HCT116 (cell line): ENCODE measurements at regions not wholly inside any gene's neighbourhood (a gene's known extent, or its start where the extent isn't known, plus 50 kb on each side); places are given as distances from the start of the nearest gene placed in this dataset.
A peak's percentile ranks its signal among the peaks of the same experiment; 100 is the strongest.
"Not testable (repeated sequence)": the region's sequence is repeated elsewhere in the genome, so short reads cannot be mapped to it uniquely, and the experiment has no call there.

Experiments used
- ATAC-seq: fragments of 200-7000 bp; cut with Tn5 transposase; 2 replicates; pipeline ENCODE4 v1.9.1; 2020; ENCODE audit warnings: mild to moderate bottlenecking, moderate library complexity
- BruUV-seq: library from RNA; stranded (reverse); fragments of 400-500 nt; replicated peaks from 2 replicates; lab custom pipeline; 2021; lab: Mats Ljungman, UMichigan
- CTCF ChIA-PET: fragments of 300-600 bp; sonication (Branson Sonifier 250); formaldehyde crosslinking; loops from one replicate; lab custom pipeline; 2021; ENCODE audit warnings: antibody characterized with exemption; lab: Charles Lee
- POLR2A ChIA-PET: fragments of 300-600, 350-600 bp; sonication (Branson Sonifier 250); formaldehyde crosslinking; loops from one replicate; lab custom pipeline; 2021; ENCODE audit warnings: antibody characterized with exemption; lab: Charles Lee
- RAD21 ChIA-PET, 2 experiments: fragments of 300-600 bp; sonication (Branson Sonifier 250); formaldehyde crosslinking; loops; one replicate each; lab custom pipeline; 2023; ENCODE audit warnings: low total read pairs in 2 of 2; ENCODE audit not compliant: uncharacterized antibody in 2 of 2, unreplicated experiment in 2 of 2, low non-redundant PET in 1 of 2; lab: Charles Lee
- DNase-seq: peaks from one replicate; pipeline ENCODE4 v3.0.0-alpha.2; 2010; ENCODE audit warnings: low read depth, low spot score
- H2AFZ ChIP-seq: fragments of 200-600 bp; shearing (Covaris generic), sonication (generic); 2 replicates; pipeline ENCODE4 v1.6.1; 2017; ENCODE audit warnings: low read depth, mixed run types, mixed read lengths, antibody characterized with exemption, low read length; ENCODE audit not compliant: poor library complexity, severe bottlenecking
- H3K27ac ChIP-seq: 2 replicates; pipeline ENCODE4 v1.5.1; 2012; ENCODE audit warnings: low read depth, low read length
- H3K27me3 ChIP-seq: fragments of 200-600 bp; sonication (generic); 2 replicates; pipeline ENCODE4 v1.6.1; 2016; ENCODE audit warnings: mixed run types, low read length, mixed read lengths; ENCODE audit not compliant: insufficient read depth
- H3K36me3 ChIP-seq, 2 experiments: fragments of 200-500 bp in 1 of 2; fragments of 200-600 bp in 1 of 2; sonication (Bioruptor generic) in 1 of 2; sonication (generic) in 1 of 2; 2 replicates each; pipeline versions ENCODE4 v1.5.1 to v1.6.1; 2014 to 2016; ENCODE audit warnings: low read length in 2 of 2, inconsistent platforms in 1 of 2, mixed read lengths in 1 of 2, mixed run types in 1 of 2; ENCODE audit not compliant: insufficient read depth in 2 of 2, control insufficient read depth in 1 of 2
- H3K4me1 ChIP-seq, 2 experiments: fragments of 200-600 bp in 1 of 2; sonication (generic) in 1 of 2; 2 replicates each; pipeline versions ENCODE4 v1.5.1 to v1.6.1; 2012 to 2017; ENCODE audit warnings: low read length in 2 of 2, inconsistent platforms in 1 of 2, mild to moderate bottlenecking in 1 of 2, mixed read lengths in 1 of 2, mixed run types in 1 of 2, moderate library complexity in 1 of 2; ENCODE audit not compliant: insufficient read depth in 2 of 2, control insufficient read depth in 1 of 2
- H3K4me2 ChIP-seq: fragments of 200-600 bp; sonication (generic); 2 replicates; pipeline ENCODE4 v1.6.1; 2017; ENCODE audit warnings: mixed run types, low read length, mixed read lengths
- H3K4me3 ChIP-seq, 2 experiments: fragments of 200-600 bp in 1 of 2; sonication (generic) in 1 of 2; replicated peaks in 1 of 2; 2 replicates each; pipeline ENCODE4 v1.5.1; 2011 to 2016; ENCODE audit warnings: low read length in 2 of 2, control low read depth in 1 of 2, low read depth in 1 of 2, mild to moderate bottlenecking in 1 of 2, mixed read lengths in 1 of 2, mixed run types in 1 of 2
- H3K79me2 ChIP-seq: fragments of 200-600 bp; sonication (generic); 2 replicates; pipeline ENCODE4 v1.6.1; 2017; ENCODE audit warnings: mild to moderate bottlenecking, mixed run types, low read length, moderate library complexity, mixed read lengths; ENCODE audit not compliant: insufficient read depth
- H3K9ac ChIP-seq: fragments of 200-600 bp; sonication (generic); 2 replicates; pipeline ENCODE4 v1.6.1; 2016; ENCODE audit warnings: low read length, mixed read lengths
- H3K9me2 ChIP-seq: fragments of 200-600 bp; sonication (generic), shearing (Covaris generic); 2 replicates; pipeline ENCODE4 v1.6.1; 2017; ENCODE audit warnings: mixed run types, mild to moderate bottlenecking, moderate library complexity; ENCODE audit not compliant: insufficient read depth
- H3K9me3 ChIP-seq, 2 experiments: fragments of 200-500 bp in 1 of 2; fragments of 200-600 bp in 1 of 2; sonication (Bioruptor generic) in 1 of 2; sonication (generic) in 1 of 2; 2 replicates each; pipeline ENCODE4 v1.6.1; 2014 to 2017; ENCODE audit warnings: low read length in 2 of 2, mixed read lengths in 2 of 2, inconsistent platforms in 1 of 2, low read depth in 1 of 2, mild to moderate bottlenecking in 1 of 2, mixed run types in 1 of 2, moderate library complexity in 1 of 2; ENCODE audit not compliant: control insufficient read depth in 1 of 2, insufficient read depth in 1 of 2
- H4K20me1 ChIP-seq: fragments of 200-600 bp; sonication (generic), shearing (Covaris generic); 2 replicates; pipeline ENCODE4 v1.6.1; 2017; ENCODE audit warnings: mixed run types, mild to moderate bottlenecking, moderate library complexity; ENCODE audit not compliant: insufficient read depth
- intact Hi-C: fragments of 100-400 bp; cut with micrococcal nuclease; formaldehyde crosslinking; loops from 2 replicates; pipeline ENCODE4 v1.10.0; 2022

DNA sequence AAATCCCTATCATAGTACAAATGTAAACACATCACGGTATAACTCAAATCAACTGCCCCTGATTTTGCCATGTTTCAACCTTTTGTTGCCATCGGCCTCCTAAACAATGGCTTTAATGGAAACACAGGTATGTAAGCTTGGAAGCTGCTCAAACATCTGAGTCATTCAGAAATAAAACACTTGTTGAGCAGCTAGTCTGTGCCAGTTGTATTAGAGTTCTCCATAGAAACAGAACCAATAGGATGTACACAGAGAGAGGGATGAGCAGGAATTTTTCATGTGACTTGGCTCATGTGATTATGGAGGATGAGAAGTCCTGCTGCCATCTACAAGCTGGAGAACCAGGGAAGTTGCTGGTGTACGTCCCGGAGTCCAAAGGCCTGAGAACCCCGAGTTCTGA, 186.1 kb downstream of the LMLN start:
- intact Hi-C loops, H3K36me3 ChIP-seq, H4K20me1 ChIP-seq, H3K79me2 ChIP-seq, DNase-seq, BruUV-seq, CTCF ChIA-PET, H3K4me3 ChIP-seq, H3K27me3 ChIP-seq, RAD21 ChIA-PET, H3K4me1 ChIP-seq, ATAC-seq, H3K9me2 ChIP-seq, POLR2A ChIA-PET, H2AFZ ChIP-seq, H3K4me2 ChIP-seq, H3K27ac ChIP-seq, H3K9me3 ChIP-seq, H3K9ac ChIP-seq: not testable (repeated sequence)

DNA sequence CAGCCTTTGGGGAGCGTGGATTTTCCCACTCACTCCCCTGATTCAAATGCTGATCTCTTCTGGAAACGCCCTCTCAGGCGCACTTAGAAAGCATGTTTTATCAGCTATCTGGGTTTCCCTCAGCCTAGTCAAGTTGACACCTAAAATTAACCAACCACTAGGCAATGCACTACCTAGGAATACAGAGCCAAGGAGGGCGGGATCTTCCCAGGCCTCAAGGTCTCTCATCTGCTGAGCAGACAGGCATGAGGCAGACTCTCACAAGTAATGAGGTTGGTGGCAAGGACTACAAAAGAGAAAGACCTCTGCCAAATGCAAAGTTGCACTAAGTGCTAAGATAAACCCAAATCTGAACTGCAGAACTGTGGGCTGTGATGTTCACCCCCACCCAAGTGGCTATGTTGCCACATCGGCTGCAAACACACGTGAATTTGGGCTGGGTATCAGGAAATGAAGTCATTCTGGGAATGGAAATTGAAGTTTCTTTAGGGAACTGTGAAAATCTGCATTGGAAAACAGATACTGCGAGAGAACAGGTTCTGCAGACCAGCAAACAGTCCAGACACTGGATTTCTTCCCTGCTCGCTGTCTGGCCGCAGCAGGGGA, 186.6 kb downstream of the LMLN start:
- H2AFZ ChIP-seq, CTCF ChIA-PET, intact Hi-C loops, BruUV-seq, RAD21 ChIA-PET, H3K9ac ChIP-seq, ATAC-seq, H3K9me2 ChIP-seq, H3K27ac ChIP-seq, H3K36me3 ChIP-seq, DNase-seq, H3K9me3 ChIP-seq, H3K27me3 ChIP-seq, H3K4me3 ChIP-seq, H3K4me2 ChIP-seq, H3K79me2 ChIP-seq, POLR2A ChIA-PET, H4K20me1 ChIP-seq, H3K4me1 ChIP-seq: not testable (repeated sequence)

DNA sequence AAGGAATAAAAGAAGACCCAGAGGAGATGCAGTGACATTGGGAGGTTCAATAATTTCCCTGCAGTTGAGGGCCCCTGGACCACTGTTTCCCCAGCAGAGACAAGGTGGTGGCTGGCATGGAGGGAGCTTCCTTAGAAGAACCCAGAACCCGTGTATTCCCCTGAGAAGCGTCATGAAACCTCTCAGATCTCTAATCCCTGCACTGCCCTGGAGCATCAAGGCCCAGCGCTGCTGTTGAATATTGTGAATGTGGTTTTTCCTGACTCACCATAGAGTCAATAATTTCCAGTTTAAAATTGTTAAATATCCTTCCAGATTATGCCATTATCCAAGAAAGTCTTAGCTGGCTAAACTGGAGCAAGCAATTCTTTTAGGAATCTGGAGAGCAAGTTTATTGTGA, 187.2 kb downstream of the LMLN start:
- BruUV-seq, H2AFZ ChIP-seq, CTCF ChIA-PET, H3K79me2 ChIP-seq, H3K4me2 ChIP-seq, H3K27ac ChIP-seq, intact Hi-C loops, RAD21 ChIA-PET, H3K9me2 ChIP-seq, POLR2A ChIA-PET, H3K9me3 ChIP-seq, DNase-seq, H3K36me3 ChIP-seq, ATAC-seq, H3K9ac ChIP-seq, H4K20me1 ChIP-seq, H3K4me1 ChIP-seq, H3K27me3 ChIP-seq, H3K4me3 ChIP-seq: not testable (repeated sequence)

DNA sequence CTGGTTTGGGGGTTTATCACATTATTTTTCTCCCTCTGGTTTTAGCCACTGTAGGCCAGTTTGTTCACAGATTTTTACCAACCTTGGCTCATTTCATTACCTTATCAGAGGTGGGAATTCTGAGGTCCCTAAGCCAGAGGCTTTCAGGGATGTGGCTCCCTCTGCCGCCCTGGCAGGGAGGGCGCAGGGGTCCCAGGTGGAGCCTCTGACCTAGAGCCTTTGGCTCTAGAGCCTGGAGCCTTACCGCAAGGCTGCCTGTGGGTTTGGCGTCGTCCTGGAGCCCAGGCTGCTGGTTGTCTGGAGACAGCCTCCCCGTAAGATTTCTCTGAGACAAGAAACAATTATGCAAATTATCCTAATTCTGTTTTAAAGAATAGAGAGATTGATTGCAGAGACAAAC, 188.0 kb downstream of the LMLN start:
- peak; percentile 49; the same call in 1 of the 2 replicates for ATAC-seq
- BruUV-seq, H3K4me2 ChIP-seq, H3K4me1 ChIP-seq, CTCF ChIA-PET, H3K9me3 ChIP-seq, H4K20me1 ChIP-seq, H3K9ac ChIP-seq, H3K36me3 ChIP-seq, DNase-seq, intact Hi-C loops, H3K79me2 ChIP-seq, POLR2A ChIA-PET, H3K27ac ChIP-seq, H3K27me3 ChIP-seq, H3K9me2 ChIP-seq, H3K4me3 ChIP-seq, H2AFZ ChIP-seq, RAD21 ChIA-PET: not testable (repeated sequence)
